DOHH2 (cell line): ENCODE measurements at regions not wholly inside any gene's neighbourhood (a gene's known extent, or its start where the extent isn't known, plus 50 kb on each side); places are given as distances from the start of the nearest gene placed in this dataset.

Source experiments
- CTCF ChIP-seq: fragments of 200-600 bp; sonication (generic); IDR thresholded peaks from one replicate; pipeline ENCODE4 v1.5.1; 2014; ENCODE audit warnings: antibody characterized with exemption, mild to moderate bottlenecking, low read depth, low read length; ENCODE audit not compliant: poor library complexity, severe bottlenecking
- EZH2phosphoT487 ChIP-seq: fragments of 200-600 bp; sonication (generic); IDR thresholded peaks from 2 replicates; pipeline ENCODE4 v1.6.1; 2017; ENCODE audit warnings: borderline replicate concordance, mild to moderate bottlenecking, antibody characterized with exemption, low read length, moderate library complexity, mixed read lengths

DNA sequence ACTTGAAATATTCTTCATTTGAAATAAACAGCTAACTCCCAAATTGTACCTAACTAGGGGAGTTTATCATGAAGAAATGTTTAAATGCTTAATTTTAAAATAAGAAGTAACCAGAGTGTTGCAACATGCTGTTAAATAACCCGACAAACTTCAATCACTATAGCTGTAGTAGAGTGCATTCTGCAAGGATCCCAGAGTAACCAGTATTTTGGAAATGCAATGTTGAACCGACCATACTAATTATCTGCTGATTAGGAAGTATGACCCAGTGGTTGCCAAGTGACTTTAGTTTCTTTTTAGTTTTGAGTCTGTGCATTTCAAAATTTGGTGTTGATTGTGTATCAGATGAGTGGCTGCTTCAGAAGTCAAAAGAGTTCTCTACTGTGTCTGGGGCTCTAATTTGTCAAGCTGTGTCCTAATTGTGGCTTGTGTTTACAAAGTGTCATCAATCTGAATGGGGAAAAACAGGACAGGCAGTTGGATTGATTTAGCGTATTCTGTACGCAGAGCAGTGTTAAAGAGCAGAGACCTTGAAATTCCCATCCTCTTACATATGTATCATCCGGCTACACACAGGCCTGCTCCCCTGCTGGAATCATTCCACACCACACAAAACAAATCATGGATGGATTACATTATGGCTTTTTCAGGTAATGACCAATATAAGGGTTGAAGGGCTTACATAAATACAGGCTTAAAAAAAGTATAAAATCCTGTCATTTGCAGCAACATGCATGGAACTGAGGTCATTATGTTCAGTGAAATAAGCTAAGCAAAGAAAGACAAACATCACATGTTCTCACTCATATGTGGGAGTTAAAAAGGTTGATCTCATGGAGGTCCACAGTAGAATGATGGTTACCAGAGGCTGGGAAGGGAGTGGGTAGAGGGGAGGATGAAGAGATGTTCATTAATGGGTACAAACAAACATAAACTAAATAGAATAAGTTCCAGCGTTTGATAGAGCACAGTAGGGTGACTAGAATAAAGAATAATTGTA, 351.5 kb downstream of the KLF12 start:
- no peak for TF ChIP-seq CTCF
- TF ChIP-seq EZH2phosphoT487 = no peak
